Spleen (tissue), 11 donors: ENCODE measurements at regions not wholly inside any gene's neighbourhood (a gene's known extent, or its start where the extent isn't known, plus 50 kb on each side); places are given as distances from the start of the nearest gene placed in this dataset.
"Not testable (repeated sequence)": the region's sequence is repeated elsewhere in the genome, so short reads cannot be mapped to it uniquely, and the experiment has no call there.

ENCODE experiments used
- DNase-seq: peaks from one replicate; pipeline ENCODE4 v3.0.0-alpha.2; 2020
- H3K27ac ChIP-seq, 8 donors: fragments of 200-600 bp; sonication (generic) in 7 of 8; 1 replicate in 4 of 8; 2 replicates in 4 of 8; pipeline versions ENCODE4 v1.5.0 to v1.8.0; 2016 to 2021; ENCODE audit warnings: inconsistent platforms in 4 of 8, mild to moderate bottlenecking in 4 of 8, moderate library complexity in 1 of 8
- H3K27me3 ChIP-seq, 7 donors: fragments of 200-600 bp; sonication (generic) in 6 of 7; replicated peaks in 1 of 7; 1 replicate in 4 of 7; 2 replicates in 3 of 7; pipeline versions ENCODE4 v1.5.0 to v1.8.0; 2016 to 2021; ENCODE audit warnings: inconsistent platforms in 3 of 7, mild to moderate bottlenecking in 1 of 7
- H3K36me3 ChIP-seq, 6 donors: fragments of 200-600 bp; sonication (generic) in 5 of 6; 1 replicate in 4 of 6; 2 replicates in 2 of 6; pipeline versions ENCODE4 v1.5.0 to v1.8.0; 2016 to 2021; ENCODE audit warnings: inconsistent platforms in 2 of 6
- H3K4me1 ChIP-seq, 6 donors: fragments of 200-600 bp; sonication (generic) in 5 of 6; 1 replicate in 3 of 6; 2 replicates in 3 of 6; pipeline versions ENCODE4 v1.5.0 to v1.8.0; 2016 to 2021; ENCODE audit warnings: inconsistent platforms in 3 of 6
- H3K4me3 ChIP-seq, 8 donors: fragments of 200-600 bp; sonication (generic) in 7 of 8; 1 replicate in 4 of 8; 2 replicates in 4 of 8; pipeline versions ENCODE4 v1.5.0 to v1.8.0; 2016 to 2021; ENCODE audit warnings: inconsistent platforms in 4 of 8, mild to moderate bottlenecking in 4 of 8, moderate library complexity in 2 of 8
- H3K9me3 ChIP-seq, 8 donors: fragments of 200-600 bp; sonication (generic) in 7 of 8; 1 replicate in 4 of 8; 2 replicates in 4 of 8; pipeline versions ENCODE4 v1.5.0 to v1.8.0; 2016 to 2021; ENCODE audit warnings: inconsistent platforms in 4 of 8
- POLR2A ChIP-seq, 3 donors: fragments of 450-650 bp; IDR thresholded peaks; one replicate each; pipeline ENCODE4 v1.5.1; 2017; ENCODE audit warnings: antibody characterized with exemption in 3 of 3, mild to moderate bottlenecking in 1 of 3
- POLR2AphosphoS5 ChIP-seq, 3 donors: sonication (generic); formaldehyde crosslinking; IDR thresholded peaks; one replicate each; pipeline ENCODE4 v1.5.1; 2017; ENCODE audit warnings: antibody characterized with exemption in 3 of 3
- WGBS, 5 donors: extraction: QIAGEN DNeasy Blood & Tissue Kit in 3 of 5; methylation state at CpG; one replicate each; pipeline versions ENCODE4 v1.1.5 to v1.1.7; 2013 to 2018; 5-methylcytosine and 5-hydroxymethylcytosine counted together
- intact Hi-C: fragments of 100-400 bp; cut with DNase I; formaldehyde crosslinking; loops from one replicate; pipeline ENCODE4 v1.15.0; 2023; ENCODE audit warnings: low total_unique reads
- TF ChIP-seq, protein P1 (sequence below), 11 experiments: fragments of 200-600 bp in 7 of 11; fragments of 450-650 bp in 4 of 11; sonication (generic) in 4 of 11; IDR thresholded peaks in 8 of 11; conservative IDR thresholded peaks in 3 of 11; 1 replicate in 7 of 11; 2 replicates in 4 of 11; pipeline versions ENCODE4 v1.4.0 to v1.8.0; 2016 to 2021; ENCODE audit warnings: antibody characterized with exemption in 11 of 11, inconsistent platforms in 4 of 11, mild to moderate bottlenecking in 1 of 11
- donor health status: healthy with polysubstance abuse.
- donor health status: DM: no; HTN: no; CAD: no; lungs with moderate emphysema.
- donor health status: DM: no; HTN: no; CAD: no.
- donor health status: Bipolar disorder and iron deficiency.
- donor health status: healthy.
- donor health status: DM: no; HTN: no; CAD: no.
- donor health status: DM: yes; HTN: yes; CAD: no.

DNA sequence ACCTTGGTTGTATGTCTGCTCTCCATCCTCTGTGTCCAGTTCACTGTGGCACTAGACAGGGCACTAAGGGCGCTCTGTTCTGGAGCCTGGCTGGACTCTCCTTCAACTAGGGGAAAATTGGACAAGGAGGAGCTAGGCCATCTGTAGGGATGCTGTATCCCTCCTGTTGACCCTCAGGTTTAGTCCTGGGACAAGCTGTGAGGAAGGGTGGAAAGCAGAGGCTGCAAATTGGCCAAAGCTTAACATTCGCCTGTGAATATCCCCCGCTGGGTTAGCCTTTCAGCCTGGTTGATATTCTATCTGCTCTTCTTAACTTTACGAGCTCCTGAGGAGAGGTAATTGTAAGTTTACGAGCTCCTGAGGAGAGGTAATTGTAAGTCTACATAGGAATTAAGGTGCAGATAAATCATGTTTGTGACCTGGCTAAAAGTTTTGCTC is 64.4 kb upstream of the ENPEP start:
- 82 to 89% (median 87%) methylated on average over 5 of the region's 5 CpGs for WGBS, 5 donors
- TF ChIP-seq, protein P1, sequence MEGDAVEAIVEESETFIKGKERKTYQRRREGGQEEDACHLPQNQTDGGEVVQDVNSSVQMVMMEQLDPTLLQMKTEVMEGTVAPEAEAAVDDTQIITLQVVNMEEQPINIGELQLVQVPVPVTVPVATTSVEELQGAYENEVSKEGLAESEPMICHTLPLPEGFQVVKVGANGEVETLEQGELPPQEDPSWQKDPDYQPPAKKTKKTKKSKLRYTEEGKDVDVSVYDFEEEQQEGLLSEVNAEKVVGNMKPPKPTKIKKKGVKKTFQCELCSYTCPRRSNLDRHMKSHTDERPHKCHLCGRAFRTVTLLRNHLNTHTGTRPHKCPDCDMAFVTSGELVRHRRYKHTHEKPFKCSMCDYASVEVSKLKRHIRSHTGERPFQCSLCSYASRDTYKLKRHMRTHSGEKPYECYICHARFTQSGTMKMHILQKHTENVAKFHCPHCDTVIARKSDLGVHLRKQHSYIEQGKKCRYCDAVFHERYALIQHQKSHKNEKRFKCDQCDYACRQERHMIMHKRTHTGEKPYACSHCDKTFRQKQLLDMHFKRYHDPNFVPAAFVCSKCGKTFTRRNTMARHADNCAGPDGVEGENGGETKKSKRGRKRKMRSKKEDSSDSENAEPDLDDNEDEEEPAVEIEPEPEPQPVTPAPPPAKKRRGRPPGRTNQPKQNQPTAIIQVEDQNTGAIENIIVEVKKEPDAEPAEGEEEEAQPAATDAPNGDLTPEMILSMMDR (IDR thresholded peaks at IDR 0.05 in 8 of 11, conservative IDR thresholded peaks at IDR 0.05 in 3 of 11) = no peak
- TF ChIP-seq POLR2A (IDR thresholded peaks at IDR 0.05) = no peak
- TF ChIP-seq POLR2AphosphoS5 (IDR thresholded peaks at IDR 0.05) = no peak
- H3K4me3 ChIP-seq = no peak overlapping the region
- H3K36me3 ChIP-seq = no peaks in the 10 kb centered on the region
- DNase-seq = peak; percentile 33
- intact Hi-C loops = no loop called here
- no peaks in the 10 kb centered on the region for H3K9me3 ChIP-seq
- H3K27ac ChIP-seq = no peak overlapping the region
- H3K27me3 ChIP-seq = peaks cover 0 to 26% (median 0%) of the 10 kb centered on the region in 7 donors
- no peaks in the 10 kb centered on the region for H3K4me1 ChIP-seq

DNA sequence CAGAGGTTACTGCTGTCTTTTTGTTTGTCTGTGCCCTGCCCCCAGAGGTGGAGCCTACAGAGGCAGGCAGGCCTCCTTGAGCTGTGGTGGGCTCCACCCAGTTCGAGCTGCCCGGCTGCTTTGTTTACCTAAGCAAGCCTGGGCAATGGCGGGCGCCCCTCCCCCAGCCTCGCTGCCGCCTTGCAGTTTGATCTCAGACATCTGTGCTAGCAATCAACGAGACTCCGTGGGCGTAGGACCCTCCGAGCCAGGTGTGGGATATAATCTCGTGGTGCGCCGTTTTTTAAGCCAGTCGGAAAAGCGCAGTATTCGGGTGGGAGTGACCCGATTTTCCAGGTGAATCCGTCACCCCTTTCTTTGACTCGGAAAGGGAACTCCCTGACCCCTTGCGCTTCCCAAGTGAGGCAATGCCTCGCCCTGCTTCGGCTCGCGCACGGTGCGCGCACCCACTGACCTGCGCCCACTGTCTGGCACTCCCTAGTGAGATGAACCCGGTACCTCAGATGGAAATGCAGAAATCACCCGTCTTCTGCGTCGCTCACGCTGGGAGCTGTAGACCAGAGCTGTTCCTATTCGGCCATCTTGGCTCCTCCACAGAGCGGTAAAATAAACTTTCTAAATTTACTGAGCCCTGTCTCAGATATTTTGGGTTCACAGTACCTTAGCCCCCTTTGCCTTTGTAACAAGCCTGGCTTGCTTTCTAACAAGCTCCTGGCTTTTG is 64.9 kb upstream of the ENPEP start:
- DNase-seq, intact Hi-C loops, H3K4me3 ChIP-seq, H3K9me3 ChIP-seq, H3K4me1 ChIP-seq, H3K27ac ChIP-seq, H3K36me3 ChIP-seq: not testable (repeated sequence)
- peaks cover 0 to 26% (median 0%) of the 10 kb centered on the region in 7 donors for H3K27me3 ChIP-seq
- 67 to 75% (median 72%) methylated on average over 6 to 26 of the region's 35 CpGs for WGBS, 5 donors

DNA sequence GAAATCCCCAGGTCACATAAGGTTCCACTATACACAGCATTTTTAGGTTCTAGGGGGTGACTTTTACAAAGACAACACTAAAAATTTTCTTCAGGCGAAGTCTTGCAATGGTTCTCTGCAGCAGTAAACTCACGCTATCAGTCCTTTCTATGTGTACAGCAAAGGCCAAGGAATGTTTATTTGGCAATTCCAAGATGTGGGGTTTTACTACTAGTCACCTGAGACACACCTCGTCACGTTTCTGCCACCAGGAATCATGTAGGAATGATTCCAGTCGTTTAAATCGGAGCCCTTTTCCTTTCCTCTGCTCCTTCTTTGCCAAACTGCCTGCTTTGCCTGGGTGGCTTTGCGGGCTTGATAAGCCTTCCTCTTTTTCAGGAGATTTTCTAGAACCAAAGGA is 75.9 kb upstream of the ENPEP start:
- no peaks in the 10 kb centered on the region for H3K27me3 ChIP-seq
- intact Hi-C loops = no loop called here
- H3K4me1 ChIP-seq = no peaks in the 10 kb centered on the region
- H3K4me3 ChIP-seq = no peak overlapping the region
- H3K27ac ChIP-seq = no peak overlapping the region
- WGBS, 5 donors = 68 to 84% (median 80%) methylated on average over 7 of the region's 7 CpGs
- H3K36me3 ChIP-seq = no peaks in the 10 kb centered on the region
- TF ChIP-seq POLR2A (IDR thresholded peaks at IDR 0.05) (no peak), POLR2AphosphoS5 (IDR thresholded peaks at IDR 0.05) (no peak)
- TF ChIP-seq, protein P1 (IDR thresholded peaks at IDR 0.05 in 8 of 11, conservative IDR thresholded peaks at IDR 0.05 in 3 of 11) = no peak
- no peaks in the 10 kb centered on the region for H3K9me3 ChIP-seq
- no peak for DNase-seq

DNA sequence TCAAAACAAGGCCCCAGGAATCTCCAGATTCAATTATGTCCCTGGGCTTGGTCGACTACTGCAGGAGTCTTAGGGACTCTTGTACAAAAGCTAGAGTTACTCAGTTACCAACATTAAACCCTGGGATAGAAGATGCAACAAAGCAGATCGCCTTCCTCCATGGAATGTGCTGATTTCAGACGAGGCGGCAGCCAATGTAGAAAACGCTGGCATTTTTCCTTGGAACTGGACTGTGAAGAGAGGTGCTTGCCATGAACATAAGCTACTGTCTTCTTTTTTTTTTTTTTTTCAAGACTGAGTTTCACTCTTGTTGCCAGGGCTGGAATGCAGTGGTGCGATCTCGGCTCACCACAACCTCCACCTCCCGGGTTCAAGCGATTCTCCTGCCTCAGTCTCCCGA is 76.9 kb upstream of the ENPEP start:
- H3K27me3 ChIP-seq, H3K4me3 ChIP-seq, DNase-seq, H3K27ac ChIP-seq, H3K4me1 ChIP-seq, H3K9me3 ChIP-seq, H3K36me3 ChIP-seq, intact Hi-C loops: not testable (repeated sequence)
- 85 to 96% (median 93%) methylated on average over 10 of the region's 10 CpGs for WGBS, 5 donors

DNA sequence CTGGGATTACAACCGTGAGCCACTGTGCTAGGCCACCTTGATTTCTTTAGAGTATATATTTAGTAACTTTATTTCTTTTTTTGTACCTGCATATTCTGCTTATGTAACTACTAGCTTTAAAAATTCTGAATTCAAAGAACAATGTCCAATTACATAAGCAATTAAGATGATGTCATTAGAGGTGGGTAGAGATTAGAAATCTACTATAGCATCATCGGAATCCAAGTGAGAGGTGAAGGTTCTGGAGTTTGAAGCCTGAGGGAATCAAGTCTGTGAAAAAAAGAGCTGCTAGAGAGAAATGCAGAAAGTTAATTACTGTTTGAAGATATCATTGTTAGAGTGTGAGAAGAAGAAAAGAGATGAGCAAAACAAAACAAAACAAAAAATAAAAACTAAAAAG is 79.0 kb upstream of the ENPEP start:
- Histone ChIP-seq H3K9me3 (no peaks in the 10 kb centered on the region), H3K27ac (no peak overlapping the region), H3K4me3 (no peak overlapping the region), H3K27me3 (peaks cover 0 to 11% (median 0%) of the 10 kb centered on the region in 7 donors), H3K36me3 (no peaks in the 10 kb centered on the region), H3K4me1 (no peaks in the 10 kb centered on the region)
- WGBS, 5 donors = 85 to 99% (median 96%) methylated on average over 2 of the region's 2 CpGs
- intact Hi-C loops = no loop called here
- DNase-seq = no peak
- TF ChIP-seq POLR2AphosphoS5 (IDR thresholded peaks at IDR 0.05) (no peak), POLR2A (IDR thresholded peaks at IDR 0.05) (no peak)
- TF ChIP-seq, protein P1 (IDR thresholded peaks at IDR 0.05 in 8 of 11, conservative IDR thresholded peaks at IDR 0.05 in 3 of 11) = no peak
